ENCODE measurements at regions not wholly inside any gene's neighbourhood (a gene's known extent, or its start where the extent isn't known, plus 50 kb on each side); places are given as distances from the start of the nearest gene placed in this dataset.

DNA sequence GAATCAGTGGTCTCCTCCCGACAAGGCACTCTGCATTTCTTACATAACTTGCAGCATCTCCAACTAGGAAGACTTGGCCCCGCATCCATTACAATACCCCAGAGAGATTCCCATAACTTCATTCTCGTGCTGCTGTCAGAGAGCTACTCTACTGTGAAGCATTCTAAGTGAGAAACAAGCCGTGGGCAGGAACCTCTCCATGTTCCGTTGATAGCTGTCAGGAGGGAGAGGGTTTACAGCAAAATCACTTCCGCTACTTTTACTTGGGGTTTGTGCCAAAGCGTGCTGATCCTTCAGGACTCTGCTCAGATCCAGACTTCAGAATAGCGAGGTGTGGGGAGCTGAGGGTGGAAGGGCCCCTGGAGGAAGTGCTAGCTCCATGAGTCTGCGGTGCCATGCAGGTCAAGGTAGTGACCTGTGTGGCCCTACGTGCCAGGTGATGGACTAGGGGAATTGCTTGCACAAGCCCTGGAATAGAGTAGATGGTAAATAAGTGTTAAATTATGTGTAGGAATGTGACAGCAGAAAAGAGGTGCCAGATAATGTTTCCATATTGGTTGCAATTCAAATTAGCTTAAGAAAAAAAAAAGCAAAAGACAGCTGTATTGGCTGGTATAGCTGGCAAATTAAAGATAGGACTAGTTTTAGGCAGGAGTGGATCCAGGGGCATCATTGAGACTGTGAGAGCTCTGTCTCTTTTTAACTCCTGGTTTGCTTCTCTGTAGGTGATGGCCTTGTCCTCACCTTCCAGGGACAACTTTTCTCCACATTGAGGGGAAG lies 358.5 kb upstream of the ERCC4 start:
- Histone ChIP-seq H3K4me3 (ENCODE audit: low read depth, low read length, poor library complexity, severe bottlenecking) (no peak overlapping the region), H3K36me3 (ENCODE audit: insufficient read depth, low read length) (no peaks in the 10 kb centered on the region), H3K9me2 (ENCODE audit: insufficient read depth, low read length) (no peaks in the 10 kb centered on the region), H3K4me1 (ENCODE audit: insufficient read depth, low read length, poor library complexity, severe bottlenecking) (no peaks in the 10 kb centered on the region), H3K79me2 (ENCODE audit: insufficient read depth, low read depth, low read length) (no peaks in the 10 kb centered on the region), H3K4me2 (ENCODE audit: low read length) (no peak overlapping the region), H2AFZ (ENCODE audit: low read length) (no peak overlapping the region), H4K20me1 (ENCODE audit: insufficient read depth, low read length) (no peaks in the 10 kb centered on the region), H3K9me3 (ENCODE audit: low read length) (no peaks in the 10 kb centered on the region), H3K27ac (ENCODE audit: low read depth, low read length, poor library complexity, severe bottlenecking) (no peak overlapping the region)
- intact Hi-C loops (cut with micrococcal nuclease; ENCODE audit: unreplicated experiment) = no loop called here
- TF ChIP-seq EZH2phosphoT487 (IDR thresholded peaks at IDR 0.05; ENCODE audit: borderline replicate concordance, low read depth, low read length) = no peak
- TF ChIP-seq, protein P1, sequence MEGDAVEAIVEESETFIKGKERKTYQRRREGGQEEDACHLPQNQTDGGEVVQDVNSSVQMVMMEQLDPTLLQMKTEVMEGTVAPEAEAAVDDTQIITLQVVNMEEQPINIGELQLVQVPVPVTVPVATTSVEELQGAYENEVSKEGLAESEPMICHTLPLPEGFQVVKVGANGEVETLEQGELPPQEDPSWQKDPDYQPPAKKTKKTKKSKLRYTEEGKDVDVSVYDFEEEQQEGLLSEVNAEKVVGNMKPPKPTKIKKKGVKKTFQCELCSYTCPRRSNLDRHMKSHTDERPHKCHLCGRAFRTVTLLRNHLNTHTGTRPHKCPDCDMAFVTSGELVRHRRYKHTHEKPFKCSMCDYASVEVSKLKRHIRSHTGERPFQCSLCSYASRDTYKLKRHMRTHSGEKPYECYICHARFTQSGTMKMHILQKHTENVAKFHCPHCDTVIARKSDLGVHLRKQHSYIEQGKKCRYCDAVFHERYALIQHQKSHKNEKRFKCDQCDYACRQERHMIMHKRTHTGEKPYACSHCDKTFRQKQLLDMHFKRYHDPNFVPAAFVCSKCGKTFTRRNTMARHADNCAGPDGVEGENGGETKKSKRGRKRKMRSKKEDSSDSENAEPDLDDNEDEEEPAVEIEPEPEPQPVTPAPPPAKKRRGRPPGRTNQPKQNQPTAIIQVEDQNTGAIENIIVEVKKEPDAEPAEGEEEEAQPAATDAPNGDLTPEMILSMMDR (conservative IDR thresholded peaks at IDR 0.05; ENCODE audit: low read length) = no peak
- CTCF ChIA-PET (ENCODE audit: unreplicated experiment) = no interaction called here
- BruUV-seq (replicated peaks) = no TSS peak
- POLR2A ChIA-PET = no interaction called here
- no peak for DNase-seq (ENCODE audit: low spot score)

DNA sequence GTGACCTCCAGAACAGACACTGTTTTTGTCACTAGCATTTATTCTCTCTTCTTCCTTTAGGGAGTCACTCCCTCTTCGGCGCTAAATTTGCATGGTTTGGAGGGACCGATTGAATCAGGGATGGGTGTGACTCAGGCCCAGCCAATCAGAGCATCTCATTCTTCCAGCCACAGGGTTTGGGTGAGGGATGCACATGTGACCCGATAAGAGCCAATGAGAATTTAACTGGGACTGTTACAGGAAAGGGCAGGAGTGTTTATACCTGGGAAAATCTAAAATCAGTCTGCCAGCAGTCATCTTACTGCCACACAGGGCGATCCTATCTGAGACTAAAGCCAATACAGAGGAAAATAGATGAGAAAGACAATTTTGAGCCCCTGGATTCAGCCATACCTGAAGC lies 351.2 kb upstream of the ERCC4 start:
- Histone ChIP-seq H3K4me2 (ENCODE audit: low read length) (no peak overlapping the region), H2AFZ (ENCODE audit: low read length) (no peak overlapping the region), H3K79me2 (ENCODE audit: insufficient read depth, low read depth, low read length) (no peaks in the 10 kb centered on the region), H4K20me1 (ENCODE audit: insufficient read depth, low read length) (no peaks in the 10 kb centered on the region), H3K27ac (ENCODE audit: low read depth, low read length, poor library complexity, severe bottlenecking) (no peak overlapping the region), H3K36me3 (ENCODE audit: insufficient read depth, low read length) (no peaks in the 10 kb centered on the region), H3K9me2 (ENCODE audit: insufficient read depth, low read length) (no peaks in the 10 kb centered on the region), H3K9me3 (ENCODE audit: low read length) (no peaks in the 10 kb centered on the region), H3K4me3 (ENCODE audit: low read depth, low read length, poor library complexity, severe bottlenecking) (no peak overlapping the region), H3K4me1 (ENCODE audit: insufficient read depth, low read length, poor library complexity, severe bottlenecking) (no peaks in the 10 kb centered on the region)
- DNase-seq (ENCODE audit: low spot score) = no peak
- BruUV-seq (replicated peaks) = no TSS peak
- TF ChIP-seq EZH2phosphoT487 (IDR thresholded peaks at IDR 0.05; ENCODE audit: borderline replicate concordance, low read depth, low read length) = no peak
- TF ChIP-seq, protein P1 (conservative IDR thresholded peaks at IDR 0.05; ENCODE audit: low read length) = no peak
- ChIA-PET POLR2A (no interaction called here), CTCF (ENCODE audit: unreplicated experiment) (no interaction called here)
- intact Hi-C loops (cut with micrococcal nuclease; ENCODE audit: unreplicated experiment) = no loop called here

DNA sequence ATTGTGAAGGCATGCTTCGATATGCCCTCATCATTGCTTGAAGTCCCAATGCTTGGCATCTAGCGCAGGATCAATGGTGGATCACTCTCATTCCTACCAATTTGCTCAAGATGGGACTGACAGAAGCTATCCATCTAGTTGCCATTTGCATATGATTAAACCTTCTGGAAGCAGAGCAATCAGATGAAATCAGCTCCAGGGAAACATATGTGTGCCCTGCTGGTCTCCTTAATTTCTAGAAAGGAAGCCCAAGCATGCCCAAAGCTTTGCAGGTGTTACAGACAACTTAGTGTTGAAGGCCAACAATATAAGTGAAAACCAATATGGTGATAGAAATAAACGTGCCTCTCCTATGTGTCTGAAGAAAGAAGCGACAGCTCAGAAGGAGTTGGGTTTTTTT lies 350.0 kb upstream of the ERCC4 start:
- TF ChIP-seq, protein P1 (conservative IDR thresholded peaks at IDR 0.05; ENCODE audit: low read length) = no peak
- no peak for TF ChIP-seq EZH2phosphoT487 (IDR thresholded peaks at IDR 0.05; ENCODE audit: borderline replicate concordance, low read depth, low read length)
- H3K79me2 ChIP-seq (ENCODE audit: insufficient read depth, low read depth, low read length) = no peaks in the 10 kb centered on the region
- no peak overlapping the region for H2AFZ ChIP-seq (ENCODE audit: low read length)
- intact Hi-C loops (cut with micrococcal nuclease; ENCODE audit: unreplicated experiment) = no loop called here
- H4K20me1 ChIP-seq (ENCODE audit: insufficient read depth, low read length) = no peaks in the 10 kb centered on the region
- no peaks in the 10 kb centered on the region for H3K9me2 ChIP-seq (ENCODE audit: insufficient read depth, low read length)
- ChIA-PET CTCF (ENCODE audit: unreplicated experiment) (no interaction called here), POLR2A (no interaction called here)
- no peaks in the 10 kb centered on the region for H3K36me3 ChIP-seq (ENCODE audit: insufficient read depth, low read length)
- no peaks in the 10 kb centered on the region for H3K9me3 ChIP-seq (ENCODE audit: low read length)
- no TSS peak for BruUV-seq (replicated peaks)
- H3K4me2 ChIP-seq (ENCODE audit: low read length) = no peak overlapping the region
- H3K27ac ChIP-seq (ENCODE audit: low read depth, low read length, poor library complexity, severe bottlenecking) = no peak overlapping the region
- no peak overlapping the region for H3K4me3 ChIP-seq (ENCODE audit: low read depth, low read length, poor library complexity, severe bottlenecking)
- DNase-seq (ENCODE audit: low spot score) = no peak
- no peaks in the 10 kb centered on the region for H3K4me1 ChIP-seq (ENCODE audit: insufficient read depth, low read length, poor library complexity, severe bottlenecking)

Measured in OCI-LY7 (cell line).